PC-9 (cell line): ENCODE measurements at regions not wholly inside any gene's neighbourhood (a gene's known extent, or its start where the extent isn't known, plus 50 kb on each side); places are given as distances from the start of the nearest gene placed in this dataset.

ENCODE experiments used
- BruUV-seq: library from RNA; stranded (reverse); fragments of 400-500 nt; replicated peaks from 2 replicates; lab custom pipeline; 2021; lab: Mats Ljungman, UMichigan
- CTCF ChIA-PET: fragments of 300-600 bp; sonication (Branson Sonifier 250); formaldehyde crosslinking; loops from one replicate; lab custom pipeline; 2022; ENCODE audit warnings: antibody characterized with exemption; lab: Charles Lee
- POLR2A ChIA-PET: fragments of 300-600 bp; sonication (Branson Sonifier 250); formaldehyde crosslinking; loops from one replicate; lab custom pipeline; 2022; ENCODE audit warnings: antibody characterized with exemption; ENCODE audit not compliant: unreplicated experiment; lab: Charles Lee
- DNase-seq, 2 experiments: peaks; one replicate each; pipeline versions ENCODE4 v3.0.0 to v3.0.0-alpha.2; 2015 to 2022; ENCODE audit warnings: mixed read lengths in 1 of 2
- H2AFZ ChIP-seq: fragments of 200-600 bp; sonication (generic); 2 replicates; pipeline ENCODE4 v1.8.1; 2017; ENCODE audit warnings: antibody characterized with exemption
- H3F3A ChIP-seq: fragments of 200-600 bp; sonication (generic); 2 replicates; pipeline ENCODE4 v1.8.1; 2017; ENCODE audit warnings: antibody characterized with exemption, mild to moderate bottlenecking, low read depth; ENCODE audit not compliant: insufficient read depth
- H3K27ac ChIP-seq: fragments of 200-600 bp; sonication (generic); 2 replicates; pipeline ENCODE4 v1.6.1; 2016; ENCODE audit warnings: mixed run types
- H3K27me3 ChIP-seq: fragments of 200-600 bp; sonication (generic); 2 replicates; pipeline ENCODE4 v1.6.1; 2016; ENCODE audit warnings: low read depth, mixed run types; ENCODE audit not compliant: insufficient read depth
- H3K36me3 ChIP-seq: fragments of 200-600 bp; sonication (generic); 2 replicates; pipeline ENCODE4 v1.6.1; 2016; ENCODE audit warnings: low read depth, mixed run types
- H3K4me1 ChIP-seq: fragments of 200-600 bp; sonication (generic); replicated peaks from 2 replicates; pipeline ENCODE4 v1.6.1; 2016; ENCODE audit warnings: mixed run types; ENCODE audit not compliant: insufficient read depth
- H3K4me2 ChIP-seq: fragments of 200-600 bp; sonication (generic); 2 replicates; pipeline ENCODE4 v1.6.1; 2017; ENCODE audit warnings: mixed run types
- H3K4me3 ChIP-seq: fragments of 200-600 bp; sonication (generic); 2 replicates; pipeline ENCODE4 v1.6.1; 2016; ENCODE audit warnings: mixed run types
- H3K79me2 ChIP-seq: fragments of 200-600 bp; sonication (generic); 2 replicates; pipeline ENCODE4 v1.6.1; 2017; ENCODE audit warnings: low read depth, mixed run types
- H3K9me2 ChIP-seq: fragments of 200-600 bp; sonication (generic); 2 replicates; pipeline ENCODE4 v1.8.1; 2017; ENCODE audit warnings: mild to moderate bottlenecking; ENCODE audit not compliant: insufficient read depth
- H3K9me3 ChIP-seq: fragments of 200-600 bp; sonication (generic); 2 replicates; pipeline ENCODE4 v1.8.1; 2016; ENCODE audit warnings: low read depth; ENCODE audit not compliant: insufficient read depth
- H4K20me1 ChIP-seq: fragments of 200-600 bp; sonication (generic); 2 replicates; pipeline ENCODE4 v1.8.1; 2017; ENCODE audit not compliant: insufficient read depth
- CTCF ChIP-seq: fragments of 200-600 bp; sonication (generic); conservative IDR thresholded peaks from 2 replicates; pipeline ENCODE4 v1.6.1; 2017; ENCODE audit warnings: mixed run types, antibody characterized with exemption, mild to moderate bottlenecking, moderate library complexity
- EZH2 ChIP-seq: fragments of 200-600 bp; sonication (generic); IDR thresholded peaks from 2 replicates; pipeline ENCODE4 v1.8.0; 2017; ENCODE audit warnings: antibody characterized with exemption, low read depth
- intact Hi-C: fragments of 100-400 bp; cut with micrococcal nuclease; formaldehyde crosslinking; loops from one replicate; pipeline ENCODE4 v1.10.0; 2022; ENCODE audit not compliant: unreplicated experiment

DNA sequence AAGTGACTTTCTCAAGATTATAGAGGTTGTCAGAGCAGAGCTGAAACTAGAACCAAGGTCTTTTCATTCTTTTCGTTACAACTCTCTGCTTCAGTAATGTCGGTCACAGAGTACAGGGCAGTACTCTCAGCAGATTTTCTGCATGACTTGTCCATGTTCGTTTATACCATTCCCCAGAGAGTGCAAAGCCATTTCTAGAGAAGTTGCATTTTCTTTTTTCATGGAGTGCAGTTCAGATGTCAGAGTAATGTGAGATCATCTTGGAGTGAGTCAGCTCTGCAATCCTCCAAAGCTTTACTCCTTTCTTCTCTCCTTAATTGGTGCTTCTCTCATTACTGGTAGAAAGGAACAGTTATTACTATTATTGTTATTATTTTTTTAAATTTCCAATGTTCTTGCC lies 115.6 kb upstream of the B3GAT2 start:
- intact Hi-C loops, result no loop called here
- Histone ChIP-seq H3F3A (no peaks in the 10 kb centered on the region), H3K4me3 (no peak overlapping the region), H3K27me3 (no peaks in the 10 kb centered on the region), H3K4me2 (no peak overlapping the region), H3K79me2 (no peaks in the 10 kb centered on the region), H3K36me3 (no peaks in the 10 kb centered on the region), H4K20me1 (no peaks in the 10 kb centered on the region), H3K4me1 (no peaks in the 10 kb centered on the region), H3K27ac (no peak overlapping the region), H3K9me3 (no peaks in the 10 kb centered on the region), H3K9me2 (no peaks in the 10 kb centered on the region), H2AFZ (no peak overlapping the region)
- ChIA-PET CTCF (no interaction called here), POLR2A (no interaction called here)
- TF ChIP-seq CTCF (no peak), EZH2 (no peak)
- BruUV-seq, result no TSS peak
- no peak for DNase-seq

GRCh38 chr6:71077655-71078054 lies 120.8 kb upstream of the B3GAT2 start:
- H3K4me1 ChIP-seq, result no peaks in the 10 kb centered on the region
- POLR2A ChIA-PET, result no interaction called here
- TF ChIP-seq EZH2 (no peak), CTCF (no peak)
- BruUV-seq, result no TSS peak
- no peaks in the 10 kb centered on the region for H3K9me3 ChIP-seq
- H4K20me1 ChIP-seq, result no peaks in the 10 kb centered on the region
- H3K27me3 ChIP-seq, result no peaks in the 10 kb centered on the region
- CTCF ChIA-PET, result no interaction called here
- no peaks in the 10 kb centered on the region for H3F3A ChIP-seq
- H2AFZ ChIP-seq, result no peak overlapping the region
- DNase-seq, result no peak
- no peaks in the 10 kb centered on the region for H3K9me2 ChIP-seq
- H3K79me2 ChIP-seq, result no peaks in the 10 kb centered on the region
- H3K36me3 ChIP-seq, result no peaks in the 10 kb centered on the region
- H3K27ac ChIP-seq, result no peak overlapping the region
- no peak overlapping the region for H3K4me3 ChIP-seq
- intact Hi-C loops, result no loop called here
- no peak overlapping the region for H3K4me2 ChIP-seq

DNA sequence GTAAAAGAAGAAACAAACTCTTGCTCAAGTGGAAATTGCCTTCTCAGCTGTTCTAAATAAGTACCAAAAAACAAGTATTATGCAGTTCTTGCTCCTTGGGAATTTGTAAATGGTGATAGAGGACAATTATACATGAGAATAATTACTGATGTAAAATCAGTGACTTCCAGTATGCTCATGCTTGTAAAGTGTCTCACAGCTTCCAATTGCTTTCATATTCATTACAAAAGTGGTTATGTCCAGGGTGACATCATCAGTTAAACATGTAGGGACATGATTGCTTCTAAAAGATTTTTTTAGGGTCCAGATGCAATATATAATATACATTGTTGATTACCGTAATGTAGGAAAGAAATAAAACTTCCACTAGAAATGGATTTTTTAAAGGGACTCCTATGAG lies 122.8 kb upstream of the B3GAT2 start:
- Histone ChIP-seq H2AFZ (no peak overlapping the region), H3K4me3 (no peak overlapping the region), H4K20me1 (no peaks in the 10 kb centered on the region), H3K27me3 (no peaks in the 10 kb centered on the region), H3K4me1 (no peaks in the 10 kb centered on the region), H3K9me3 (no peaks in the 10 kb centered on the region), H3F3A (no peaks in the 10 kb centered on the region), H3K4me2 (no peak overlapping the region), H3K36me3 (no peaks in the 10 kb centered on the region), H3K27ac (no peak overlapping the region), H3K79me2 (no peaks in the 10 kb centered on the region), H3K9me2 (no peaks in the 10 kb centered on the region)
- CTCF ChIA-PET, result no interaction called here
- TF ChIP-seq CTCF (no peak), EZH2 (no peak)
- DNase-seq, result no peak
- POLR2A ChIA-PET, result no interaction called here
- BruUV-seq, result no TSS peak
- intact Hi-C loops, result no loop called here
